Liver (tissue), 8 donors: ENCODE measurements at regions not wholly inside any gene's neighbourhood (a gene's known extent, or its start where the extent isn't known, plus 50 kb on each side); places are given as distances from the start of the nearest gene placed in this dataset.

Source experiments
- DNase-seq: peaks from one replicate; pipeline ENCODE4 v3.0.0-alpha.2; 2017; ENCODE audit warnings: low spot score
- H3K27ac ChIP-seq, 2 donors: one replicate each; pipeline ENCODE4 v1.7.0; 2013; ENCODE audit warnings: inconsistent platforms in 2 of 2, low read length in 2 of 2, control low read depth in 1 of 2, low read depth in 1 of 2, mild to moderate bottlenecking in 1 of 2
- H3K27me3 ChIP-seq, 4 donors: one replicate each; pipeline versions ENCODE4 v1.6.1 to v1.7.0; 2013; ENCODE audit warnings: low read length in 3 of 4, inconsistent platforms in 1 of 4, mild to moderate bottlenecking in 1 of 4, moderate library complexity in 1 of 4; ENCODE audit not compliant: control insufficient read depth in 4 of 4, insufficient read depth in 4 of 4
- H3K36me3 ChIP-seq, 4 donors: one replicate each; pipeline versions ENCODE4 v1.6.1 to v1.7.0; 2013; ENCODE audit warnings: low read length in 3 of 4, mild to moderate bottlenecking in 3 of 4, low read depth in 1 of 4, moderate library complexity in 1 of 4; ENCODE audit not compliant: control insufficient read depth in 4 of 4, insufficient read depth in 3 of 4
- H3K4me1 ChIP-seq, 4 donors: one replicate each; pipeline versions ENCODE4 v1.6.1 to v1.7.0; 2013; ENCODE audit warnings: low read length in 3 of 4, mild to moderate bottlenecking in 3 of 4, moderate library complexity in 1 of 4; ENCODE audit not compliant: control insufficient read depth in 4 of 4, insufficient read depth in 4 of 4
- H3K4me3 ChIP-seq, 3 donors: one replicate each; pipeline versions ENCODE4 v1.6.1 to v1.7.0; 2013; ENCODE audit warnings: low read length in 3 of 3, control low read depth in 1 of 3, low read depth in 1 of 3, mild to moderate bottlenecking in 1 of 3
- H3K9ac ChIP-seq, 2 donors: one replicate each; pipeline ENCODE4 v1.7.0; 2013; ENCODE audit warnings: low read length in 2 of 2, mild to moderate bottlenecking in 2 of 2, moderate library complexity in 2 of 2, control low read depth in 1 of 2, low read depth in 1 of 2
- H3K9me3 ChIP-seq, 4 donors: one replicate each; pipeline versions ENCODE4 v1.6.1 to v1.7.0; 2013; ENCODE audit warnings: low read length in 3 of 4; ENCODE audit not compliant: control insufficient read depth in 4 of 4
- ATF3 ChIP-seq: IDR thresholded peaks from 2 replicates; pipeline ENCODE4 v1.6.1; 2016; ENCODE audit warnings: antibody characterized with exemption
- CTCF ChIP-seq: fragments of 150-350 bp; IDR thresholded peaks from 2 replicates; pipeline ENCODE4 v1.5.1; 2017; ENCODE audit warnings: improper control_type of control experiment, low read depth, low read length; ENCODE audit not compliant: missing input control
- EGR1 ChIP-seq, 2 donors: IDR thresholded peaks; 2 replicates each; pipeline ENCODE4 v1.6.1; 2016 to 2018; ENCODE audit warnings: antibody characterized with exemption in 2 of 2, low read depth in 2 of 2
- FOXA1 ChIP-seq: IDR thresholded peaks from 2 replicates; pipeline ENCODE4 v1.6.1; 2016; ENCODE audit warnings: antibody characterized with exemption
- FOXA2 ChIP-seq: IDR thresholded peaks from 2 replicates; pipeline ENCODE4 v1.6.1; 2016; ENCODE audit warnings: antibody characterized with exemption
- GABPA ChIP-seq, 2 donors: IDR thresholded peaks in 1 of 2; conservative IDR thresholded peaks in 1 of 2; 2 replicates each; pipeline ENCODE4 v1.6.1; 2016; ENCODE audit warnings: antibody characterized with exemption in 2 of 2, mild to moderate bottlenecking in 1 of 2, moderate library complexity in 1 of 2
- HNF4A ChIP-seq, 2 donors: conservative IDR thresholded peaks; 2 replicates each; pipeline ENCODE4 v1.6.1; 2016; ENCODE audit warnings: antibody characterized with exemption in 2 of 2, mild to moderate bottlenecking in 2 of 2
- JUND ChIP-seq, 2 donors: IDR thresholded peaks; 2 replicates each; pipeline ENCODE4 v1.6.1; 2016; ENCODE audit warnings: antibody characterized with exemption in 2 of 2
- MAX ChIP-seq: IDR thresholded peaks from 2 replicates; pipeline ENCODE4 v1.6.1; 2016; ENCODE audit warnings: antibody characterized with exemption
- NR2F2 ChIP-seq: IDR thresholded peaks from 2 replicates; pipeline ENCODE4 v1.6.1; 2016; ENCODE audit warnings: antibody characterized with exemption
- RAD21 ChIP-seq, 2 donors: IDR thresholded peaks; 2 replicates each; pipeline ENCODE4 v1.6.1; 2016; ENCODE audit warnings: antibody characterized with exemption in 2 of 2, mild to moderate bottlenecking in 2 of 2
- REST ChIP-seq: IDR thresholded peaks from 2 replicates; pipeline ENCODE4 v1.6.1; 2016; ENCODE audit warnings: antibody characterized with exemption, mild to moderate bottlenecking
- RXRA ChIP-seq, 2 donors: IDR thresholded peaks; 2 replicates each; pipeline ENCODE4 v1.6.1; 2017 to 2018; ENCODE audit warnings: antibody characterized with exemption in 2 of 2, mild to moderate bottlenecking in 1 of 2
- SP1 ChIP-seq: IDR thresholded peaks from 2 replicates; pipeline ENCODE4 v1.6.1; 2018; ENCODE audit warnings: antibody characterized with exemption, mild to moderate bottlenecking
- TAF1 ChIP-seq: conservative IDR thresholded peaks from 2 replicates; pipeline ENCODE4 v1.6.1; 2016; ENCODE audit warnings: antibody characterized with exemption, mild to moderate bottlenecking
- YY1 ChIP-seq: IDR thresholded peaks from 2 replicates; pipeline ENCODE4 v1.6.1; 2016; ENCODE audit warnings: antibody characterized with exemption, mild to moderate bottlenecking
- ZBTB33 ChIP-seq: IDR thresholded peaks from 2 replicates; pipeline ENCODE4 v1.6.1; 2016; ENCODE audit warnings: antibody characterized with exemption
- WGBS: extraction: QIAGEN DNeasy Blood & Tissue Kit; methylation state at CpG from one replicate; pipeline ENCODE4 v1.1.7; 2013; 5-methylcytosine and 5-hydroxymethylcytosine counted together
- donor health status: healthy.
- donor health status: healthy.
- donor health status: healthy.
- donor health status: healthy.
- donor health status: healthy.

- TF ChIP-seq YY1, result no peak
- TF ChIP-seq GABPA (IDR thresholded peaks at IDR 0.05 in 1 of 2, conservative IDR thresholded peaks at IDR 0.05 in 1 of 2), result no peak
- no peak for TF ChIP-seq JUND (IDR thresholded peaks at IDR 0.05)
- no peaks in the 10 kb centered on the region for H3K36me3 ChIP-seq
- H3K9ac ChIP-seq, result no peak overlapping the region
- no peak for DNase-seq
- H3K4me1 ChIP-seq, result no peaks in the 10 kb centered on the region
- WGBS, result 75% methylated on average over 4 of the region's 4 CpGs
- H3K4me3 ChIP-seq, result no peak overlapping the region
- H3K9me3 ChIP-seq, result no peaks in the 10 kb centered on the region
- H3K27ac ChIP-seq, result no peak overlapping the region
- H3K27me3 ChIP-seq, result no peaks in the 10 kb centered on the region
These were observed 364.4 kb upstream of the PRKCQ start for GRCh38 chr10:6944436-6944835.

GRCh38 chr10:6938384-6938783 lies 358.3 kb upstream of the PRKCQ start:
- no peak for TF ChIP-seq FOXA2
- no peak for TF ChIP-seq RAD21 (IDR thresholded peaks at IDR 0.05)
- TF ChIP-seq REST, result no peak
- no peak for TF ChIP-seq ZBTB33
- no peak for TF ChIP-seq MAX
- peaks cover 0 to 2% (median 0%) of the 10 kb centered on the region in 4 donors for H3K9me3 ChIP-seq
- no peaks in the 10 kb centered on the region for H3K4me1 ChIP-seq

GRCh38 chr10:6936931-6937330 lies 356.9 kb upstream of the PRKCQ start:
- Histone ChIP-seq H3K9me3 (peaks cover 0 to 2% (median 0%) of the 10 kb centered on the region in 4 donors), H3K9ac (no peak overlapping the region), H3K4me1 (no peaks in the 10 kb centered on the region), H3K36me3 (no peaks in the 10 kb centered on the region), H3K27ac (no peak overlapping the region), H3K4me3 (no peak overlapping the region), H3K27me3 (no peaks in the 10 kb centered on the region)
- DNase-seq, result no peak
- TF ChIP-seq HNF4A (conservative IDR thresholded peaks at IDR 0.05) (no peak), TAF1 (no peak), ZBTB33 (no peak), RXRA (IDR thresholded peaks at IDR 0.05) (no peak), FOXA2 (no peak), NR2F2 (no peak), JUND (IDR thresholded peaks at IDR 0.05) (no peak), FOXA1 (no peak), YY1 (no peak), EGR1 (IDR thresholded peaks at IDR 0.05; ENCODE audit: low read depth in 2 of 2) (no peak), SP1 (no peak), ATF3 (no peak), CTCF (no peak), GABPA (IDR thresholded peaks at IDR 0.05 in 1 of 2, conservative IDR thresholded peaks at IDR 0.05 in 1 of 2) (no peak), RAD21 (IDR thresholded peaks at IDR 0.05) (no peak)

More at GRCh38 chr10:6938384-6938783, 358.3 kb upstream of the PRKCQ start:
- H3K27me3 ChIP-seq, result no peaks in the 10 kb centered on the region
- WGBS, result 63% methylated on average over 5 of the region's 5 CpGs
- H3K27ac ChIP-seq, result no peak overlapping the region
- no peaks in the 10 kb centered on the region for H3K36me3 ChIP-seq
- no peak for DNase-seq
- H3K4me3 ChIP-seq, result no peak overlapping the region
- H3K9ac ChIP-seq, result no peak overlapping the region
